Prostate gland (tissue), 2 donors: ENCODE measurements at regions not wholly inside any gene's neighbourhood (a gene's known extent, or its start where the extent isn't known, plus 50 kb on each side); places are given as distances from the start of the nearest gene placed in this dataset.
"Not testable (repeated sequence)": the region's sequence is repeated elsewhere in the genome, so short reads cannot be mapped to it uniquely, and the experiment has no call there.

Source experiments
- DNase-seq: peaks from one replicate; pipeline ENCODE4 v3.0.0-alpha.2; 2019; ENCODE audit warnings: low spot score
- H3K27ac ChIP-seq, 2 donors: fragments of 200-600 bp; sonication (generic); 2 replicates each; pipeline ENCODE4 v1.5.1; 2017 to 2019
- H3K27me3 ChIP-seq: fragments of 200-600 bp; sonication (generic); replicated peaks from 2 replicates; pipeline ENCODE4 v1.5.1; 2019; ENCODE audit not compliant: insufficient read depth
- H3K36me3 ChIP-seq, 2 donors: fragments of 200-600 bp; sonication (generic); 1 replicate in 1 of 2; 2 replicates in 1 of 2; pipeline versions ENCODE4 v1.5.1 to v1.8.1; 2017 to 2019
- H3K4me1 ChIP-seq: fragments of 200-600 bp; sonication (generic); replicated peaks from 2 replicates; pipeline ENCODE4 v1.5.1; 2019
- H3K4me3 ChIP-seq, 2 donors: fragments of 200-600 bp; sonication (generic); 2 replicates each; pipeline ENCODE4 v1.5.1; 2017 to 2019
- H3K9me3 ChIP-seq: fragments of 200-600 bp; sonication (generic); 2 replicates; pipeline ENCODE4 v1.5.1; 2017
- WGBS: methylation state at CpG from one replicate; pipeline ENCODE4 v1.1.5; 2018; 5-methylcytosine and 5-hydroxymethylcytosine counted together
- intact Hi-C: fragments of 100-400 bp; cut with DNase I; formaldehyde crosslinking; loops from one replicate; pipeline ENCODE4 v1.14.2; 2022
- small RNA-seq, 2 donors: library from RNA; depleted of rRNA; stranded (forward); fragments of <200 nt; gene quantifications; one replicate each; pipeline ENCODE3, GENCODE V24; 2016

DNA sequence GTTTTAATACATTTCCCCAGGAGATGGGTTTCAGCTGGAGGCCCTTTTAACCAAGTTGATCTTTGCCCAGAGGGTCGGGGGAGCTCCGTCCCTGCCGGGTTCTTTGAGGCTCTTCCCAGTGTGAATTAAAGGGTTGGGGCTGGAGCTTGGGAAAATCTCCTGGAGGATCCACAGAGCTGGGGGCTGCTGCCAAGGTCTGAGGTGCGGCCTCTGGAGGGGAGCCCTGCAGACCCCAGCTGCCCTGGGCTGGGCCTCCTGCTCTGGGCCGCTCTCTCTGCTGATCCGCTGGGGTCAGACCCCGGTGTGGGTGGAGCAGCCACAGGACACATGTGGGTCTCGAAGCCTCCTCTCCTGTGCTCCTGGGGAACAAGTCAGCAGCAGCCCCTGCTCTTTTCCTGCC, 51.4 kb upstream of the SFSWAP start:
- H3K27ac ChIP-seq, H3K36me3 ChIP-seq, H3K4me1 ChIP-seq, H3K27me3 ChIP-seq, intact Hi-C loops, DNase-seq, H3K4me3 ChIP-seq, H3K9me3 ChIP-seq: not testable (repeated sequence)
- WGBS, result 62% methylated on average over 5 of the region's 8 CpGs

GRCh38 chr12:131659976-131660375, 50.9 kb upstream of the SFSWAP start:
- H3K9me3 ChIP-seq, DNase-seq, H3K27ac ChIP-seq, H3K4me3 ChIP-seq, H3K36me3 ChIP-seq, intact Hi-C loops, H3K4me1 ChIP-seq, H3K27me3 ChIP-seq: not testable (repeated sequence)
- WGBS, result 61% methylated on average over 7 of the region's 7 CpGs

GRCh38 chr12:131660401-131660800, 50.5 kb upstream of the SFSWAP start:
- H3K4me1 ChIP-seq, H3K27me3 ChIP-seq, H3K9me3 ChIP-seq, H3K4me3 ChIP-seq, intact Hi-C loops, H3K36me3 ChIP-seq, DNase-seq, H3K27ac ChIP-seq: not testable (repeated sequence)
- WGBS, result 91% methylated on average over 11 of the region's 12 CpGs

Small RNAs in the stretch of these regions (small RNA-seq; reads per million reads assigned to genes)
- gene AC140063.1, result 0 reads per million in 2 donors
- gene RNA5SP376, result 0 reads per million in 2 donors
